Keratinocyte (primary cell): ENCODE measurements at regions not wholly inside any gene's neighbourhood (a gene's known extent, or its start where the extent isn't known, plus 50 kb on each side); places are given as distances from the start of the nearest gene placed in this dataset.

Experiments used
- DNase-seq: peaks from one replicate; pipeline ENCODE4 v3.0.0-alpha.2; 2011; ENCODE audit warnings: low read depth, missing footprints, low spot score
- FAIRE-seq: peaks from 2 replicates; lab custom pipeline; 2011; peaks lifted over from hg19 to GRCh38; lab: Jason Lieb, UNC
- H2AFZ ChIP-seq: 2 replicates; pipeline ENCODE4 v1.6.0; 2012; ENCODE audit warnings: low read length, control low read depth, inconsistent platforms; ENCODE audit not compliant: control insufficient read depth
- H3K27ac ChIP-seq: 2 replicates; pipeline ENCODE4 v1.5.1; 2011; ENCODE audit warnings: low read length; ENCODE audit not compliant: control insufficient read depth, insufficient read depth
- H3K27me3 ChIP-seq: 3 replicates; pipeline ENCODE4 v1.6.0; 2011; ENCODE audit warnings: low read length; ENCODE audit not compliant: control insufficient read depth, insufficient read depth; ENCODE audit errors: extremely low read depth
- H3K36me3 ChIP-seq, 2 experiments: 2 replicates in 1 of 2; 3 replicates in 1 of 2; pipeline ENCODE4 v1.5.1; 2011; ENCODE audit warnings: low read length in 2 of 2, mild to moderate bottlenecking in 1 of 2; ENCODE audit not compliant: control insufficient read depth in 2 of 2, insufficient read depth in 2 of 2; ENCODE audit errors: extremely low read depth in 1 of 2
- H3K4me1 ChIP-seq: 3 replicates; pipeline ENCODE4 v1.5.1; 2011; ENCODE audit warnings: low read length; ENCODE audit not compliant: control insufficient read depth, insufficient read depth; ENCODE audit errors: extremely low read depth
- H3K4me2 ChIP-seq: 3 replicates; pipeline ENCODE4 v1.6.0; 2011; ENCODE audit warnings: low read depth, low read length; ENCODE audit not compliant: control insufficient read depth, insufficient read depth; ENCODE audit errors: extremely low read depth
- H3K4me3 ChIP-seq, 3 experiments: fragments of 200-600 bp in 1 of 3; sonication (generic) in 1 of 3; 2 replicates in 2 of 3; 3 replicates in 1 of 3; pipeline ENCODE4 v1.5.1; 2011 to 2016; ENCODE audit warnings: low read length in 3 of 3, mild to moderate bottlenecking in 3 of 3, control low read depth in 2 of 3, inconsistent platforms in 1 of 3, low read depth in 1 of 3, mixed read lengths in 1 of 3, mixed run types in 1 of 3, moderate library complexity in 1 of 3; ENCODE audit not compliant: control insufficient read depth in 2 of 3, insufficient read depth in 2 of 3; ENCODE audit errors: extremely low read depth in 1 of 3
- H3K79me2 ChIP-seq: 2 replicates; pipeline ENCODE4 v1.6.0; 2012; ENCODE audit warnings: low read length; ENCODE audit not compliant: control insufficient read depth, insufficient read depth
- H3K9ac ChIP-seq: 3 replicates; pipeline ENCODE4 v1.6.0; 2011; ENCODE audit warnings: low read length; ENCODE audit not compliant: control insufficient read depth, insufficient read depth; ENCODE audit errors: extremely low read depth
- H3K9me1 ChIP-seq: 3 replicates; pipeline ENCODE4 v1.6.0; 2011; ENCODE audit warnings: low read length; ENCODE audit not compliant: control insufficient read depth, insufficient read depth; ENCODE audit errors: extremely low read depth
- H3K9me3 ChIP-seq: 2 replicates; pipeline ENCODE4 v1.5.1; 2012; ENCODE audit warnings: low read depth, low read length; ENCODE audit not compliant: control insufficient read depth
- H4K20me1 ChIP-seq: 3 replicates; pipeline ENCODE4 v1.6.0; 2011; ENCODE audit warnings: low read length; ENCODE audit not compliant: control insufficient read depth, insufficient read depth; ENCODE audit errors: extremely low read depth
- CTCF ChIP-seq, 3 experiments: IDR thresholded peaks in 1 of 3; conservative IDR thresholded peaks in 1 of 3; optimal IDR thresholded peaks in 1 of 3; 2 replicates in 2 of 3; 3 replicates in 1 of 3; pipeline versions ENCODE3 to v1.5.1; 2011; ENCODE audit warnings: low read length in 3 of 3, mild to moderate bottlenecking in 3 of 3, moderate library complexity in 2 of 3, control low read depth in 1 of 3, inconsistent platforms in 1 of 3; ENCODE audit not compliant: insufficient read depth in 2 of 3; ENCODE audit errors: extremely low read depth in 1 of 3
- EZH2 ChIP-seq: IDR thresholded peaks from one replicate; pipeline ENCODE4 v1.6.1; 2012; ENCODE audit warnings: inconsistent platforms, mild to moderate bottlenecking, low read length, moderate library complexity
- dilution Hi-C: fragments of 300-500 bp; cut with MboI; formaldehyde crosslinking; loops from one replicate; pipeline ENCODE4 v1.7.0; 2020; ENCODE audit warnings: low sequenced_read_pairs; ENCODE audit not compliant: extremely low pct_ligation_motif_present

- no peaks in the 10 kb centered on the region for H3K9me1 ChIP-seq
- FAIRE-seq (no peak), DNase-seq (no peak)
- no peak overlapping the region for H3K4me2 ChIP-seq
- no peaks in the 10 kb centered on the region for H3K9me3 ChIP-seq
- peak overlapping the region; percentile 5 for H2AFZ ChIP-seq
- H3K27me3 ChIP-seq = no peaks in the 10 kb centered on the region
- H3K4me3 ChIP-seq = no peak overlapping the region
- H3K4me1 ChIP-seq = peaks cover 3% of the 10 kb centered on the region
- TF ChIP-seq CTCF (optimal IDR thresholded peaks at IDR 0.05 in 1 of 3, IDR thresholded peaks at IDR 0.05 in 1 of 3, conservative IDR thresholded peaks at IDR 0.05 in 1 of 3; ENCODE audit: extremely low read depth in 1 of 3, insufficient read depth in 2 of 3, low read length in 3 of 3) (no peak), EZH2 (no peak)
- H3K79me2 ChIP-seq = no peaks in the 10 kb centered on the region
- no peak overlapping the region for H3K27ac ChIP-seq
- dilution Hi-C loops = no loop called here
- H3K36me3 ChIP-seq = no peaks in the 10 kb centered on the region
- no peak overlapping the region for H3K9ac ChIP-seq
- H4K20me1 ChIP-seq = no peaks in the 10 kb centered on the region
Measured at GRCh38 chr5:68415177-68416085, 199.9 kb downstream of the PIK3R1 start.

GRCh38 chr5:68416714-68417113 lies 201.2 kb downstream of the PIK3R1 start:
- Histone ChIP-seq H3K9ac (no peak overlapping the region), H3K4me1 (peaks cover 3% of the 10 kb centered on the region), H4K20me1 (no peaks in the 10 kb centered on the region), H3K27ac (no peak overlapping the region), H3K27me3 (no peaks in the 10 kb centered on the region), H3K4me3 (no peak overlapping the region), H3K4me2 (no peak overlapping the region), H3K79me2 (no peaks in the 10 kb centered on the region), H3K36me3 (no peaks in the 10 kb centered on the region), H2AFZ (no peak overlapping the region), H3K9me3 (no peaks in the 10 kb centered on the region), H3K9me1 (no peaks in the 10 kb centered on the region)
- TF ChIP-seq EZH2 = no peak
- no peak for TF ChIP-seq CTCF (optimal IDR thresholded peaks at IDR 0.05 in 1 of 3, IDR thresholded peaks at IDR 0.05 in 1 of 3, conservative IDR thresholded peaks at IDR 0.05 in 1 of 3; ENCODE audit: extremely low read depth in 1 of 3, insufficient read depth in 2 of 3, low read length in 3 of 3)
- no peak for FAIRE-seq
- DNase-seq = no peak
- dilution Hi-C loops = no loop called here
